CD14-positive monocyte (primary cell): ENCODE measurements at regions not wholly inside any gene's neighbourhood (a gene's known extent, or its start where the extent isn't known, plus 50 kb on each side); places are given as distances from the start of the nearest gene placed in this dataset.

Experiments used
- DNase-seq, 3 donors: peaks; one replicate each; pipeline ENCODE4 v3.0.0-alpha.2; 2011 to 2022
- H2AFZ ChIP-seq: 2 replicates; pipeline ENCODE4 v1.6.0; 2012; ENCODE audit warnings: mild to moderate bottlenecking, low read depth, low read length, inconsistent platforms; ENCODE audit not compliant: insufficient read depth, poor library complexity, severe bottlenecking
- H3K27ac ChIP-seq, 2 donors: 1 replicate in 1 of 2; 2 replicates in 1 of 2; pipeline ENCODE4 v1.5.1; 2012 to 2013; ENCODE audit warnings: low read length in 2 of 2, control low read depth in 1 of 2, inconsistent platforms in 1 of 2, low read depth in 1 of 2, mild to moderate bottlenecking in 1 of 2
- H3K27me3 ChIP-seq, 2 donors: one replicate each; pipeline versions ENCODE4 v1.6.0 to v1.6.1; 2011 to 2013; ENCODE audit warnings: low read length in 2 of 2; ENCODE audit not compliant: control insufficient read depth in 2 of 2, insufficient read depth in 2 of 2
- H3K36me3 ChIP-seq, 2 donors: replicated peaks in 1 of 2; 1 replicate in 1 of 2; 2 replicates in 1 of 2; pipeline versions ENCODE4 v1.5.1 to v1.6.1; 2012 to 2013; ENCODE audit warnings: low read length in 2 of 2, control low read depth in 1 of 2, inconsistent platforms in 1 of 2, mild to moderate bottlenecking in 1 of 2; ENCODE audit not compliant: insufficient read depth in 2 of 2, control insufficient read depth in 1 of 2
- H3K4me1 ChIP-seq, 2 donors: 1 replicate in 1 of 2; 2 replicates in 1 of 2; pipeline versions ENCODE4 v1.5.1 to v1.6.1; 2012 to 2013; ENCODE audit warnings: low read length in 2 of 2, control low read depth in 1 of 2, inconsistent platforms in 1 of 2, mild to moderate bottlenecking in 1 of 2, moderate library complexity in 1 of 2; ENCODE audit not compliant: insufficient read depth in 2 of 2, control insufficient read depth in 1 of 2
- H3K4me2 ChIP-seq: replicated peaks from 2 replicates; pipeline ENCODE3; 2012; ENCODE audit warnings: low read length, moderate library complexity, mild to moderate bottlenecking; ENCODE audit not compliant: poor library complexity, severe bottlenecking; ENCODE audit errors: extremely low read depth
- H3K4me3 ChIP-seq, 3 experiments: fragments of 200-600 bp in 1 of 3; sonication (generic) in 1 of 3; replicated peaks in 1 of 3; 1 replicate in 2 of 3; 2 replicates in 1 of 3; pipeline ENCODE4 v1.5.1; 2011 to 2013; ENCODE audit warnings: low read length in 3 of 3, mild to moderate bottlenecking in 3 of 3, control low read depth in 2 of 3, low read depth in 2 of 3, inconsistent platforms in 1 of 3, moderate library complexity in 1 of 3
- H3K79me2 ChIP-seq: 2 replicates; pipeline ENCODE4 v1.6.0; 2012; ENCODE audit warnings: mild to moderate bottlenecking, control low read depth, inconsistent platforms, low read length, moderate library complexity; ENCODE audit not compliant: insufficient read depth
- H3K9ac ChIP-seq: 2 replicates; pipeline ENCODE4 v1.6.0; 2017; ENCODE audit warnings: low read length, mild to moderate bottlenecking; ENCODE audit not compliant: insufficient read depth, poor library complexity, severe bottlenecking
- H3K9me3 ChIP-seq, 2 donors: replicated peaks in 1 of 2; 1 replicate in 1 of 2; 2 replicates in 1 of 2; pipeline versions ENCODE4 v1.5.1 to v1.6.1; 2012 to 2013; ENCODE audit warnings: low read length in 2 of 2, control low read depth in 1 of 2; ENCODE audit not compliant: control insufficient read depth in 1 of 2, insufficient read depth in 1 of 2
- H4K20me1 ChIP-seq: 2 replicates; pipeline ENCODE4 v1.6.0; 2012; ENCODE audit warnings: mild to moderate bottlenecking, low read length, control low read depth, moderate library complexity; ENCODE audit not compliant: insufficient read depth
- H3K27ac Mint-ChIP-seq, 7 donors: one replicate each; pipeline ENCODE4 v1.8.0; 2020; ENCODE audit warnings: mild to moderate bottlenecking in 7 of 7, mixed read lengths in 7 of 7, moderate library complexity in 6 of 7, inconsistent platforms in 2 of 7
- H3K27me3 Mint-ChIP-seq, 3 donors: one replicate each; pipeline ENCODE4 v1.8.0; 2021 to 2022; ENCODE audit warnings: low read depth in 3 of 3, mild to moderate bottlenecking in 3 of 3, mixed read lengths in 3 of 3, moderate library complexity in 3 of 3, inconsistent platforms in 1 of 3
- H3K36me3 Mint-ChIP-seq, 2 donors: one replicate each; pipeline ENCODE4 v1.8.0; 2020; ENCODE audit warnings: mixed read lengths in 2 of 2, inconsistent platforms in 1 of 2, mild to moderate bottlenecking in 1 of 2
- H3K4me1 Mint-ChIP-seq: one replicate; pipeline ENCODE4 v1.8.0; 2020; ENCODE audit warnings: mild to moderate bottlenecking, mixed read lengths
- H3K4me3 Mint-ChIP-seq, 2 donors: one replicate each; pipeline ENCODE4 v1.8.0; 2020; ENCODE audit warnings: mild to moderate bottlenecking in 2 of 2, mixed read lengths in 2 of 2, moderate library complexity in 1 of 2
- H3K9me3 Mint-ChIP-seq, 7 donors: one replicate each; pipeline ENCODE4 v1.8.0; 2020 to 2022; ENCODE audit warnings: mixed read lengths in 7 of 7, mild to moderate bottlenecking in 6 of 7, moderate library complexity in 6 of 7, inconsistent platforms in 2 of 7
- WGBS: methylation state at CpG from one replicate; pipeline ENCODE4 v1.1.5; 2013; ENCODE audit warnings: missing lambda C conversion rate; ENCODE audit not compliant: insufficient coverage; 5-methylcytosine and 5-hydroxymethylcytosine counted together
- intact Hi-C, 2 donors: fragments of 100-400 bp; cut with micrococcal nuclease; formaldehyde crosslinking; loops; one replicate each; pipeline versions ENCODE4 v1.15.0 to v1.15.1; 2023
- TF ChIP-seq, protein P1 (sequence below): fragments of 200-600 bp; IDR thresholded peaks from one replicate; pipeline ENCODE4 v1.8.0; 2022; ENCODE audit warnings: antibody characterized with exemption, mild to moderate bottlenecking

DNA sequence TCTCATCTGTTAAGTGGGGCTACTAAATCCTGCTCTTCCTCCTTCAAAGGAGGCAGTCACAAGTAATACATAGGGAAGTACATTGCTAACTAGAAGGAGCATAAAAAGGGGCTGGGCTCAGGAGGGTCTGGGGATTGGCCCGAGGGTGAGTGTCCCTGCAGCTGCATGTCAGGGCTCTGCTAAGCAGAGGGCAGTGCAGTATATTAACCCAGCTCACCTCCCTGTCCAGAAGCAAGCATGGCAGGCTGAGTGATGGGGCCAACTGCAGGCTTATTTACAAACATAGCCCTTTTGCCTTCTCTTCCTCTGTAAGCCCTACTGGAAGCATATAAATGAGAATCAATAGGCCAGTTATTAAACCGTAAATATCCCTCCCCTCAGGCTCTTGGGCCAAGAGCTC is 143.2 kb upstream of the PCBD1 start:
- TF ChIP-seq, protein P1, sequence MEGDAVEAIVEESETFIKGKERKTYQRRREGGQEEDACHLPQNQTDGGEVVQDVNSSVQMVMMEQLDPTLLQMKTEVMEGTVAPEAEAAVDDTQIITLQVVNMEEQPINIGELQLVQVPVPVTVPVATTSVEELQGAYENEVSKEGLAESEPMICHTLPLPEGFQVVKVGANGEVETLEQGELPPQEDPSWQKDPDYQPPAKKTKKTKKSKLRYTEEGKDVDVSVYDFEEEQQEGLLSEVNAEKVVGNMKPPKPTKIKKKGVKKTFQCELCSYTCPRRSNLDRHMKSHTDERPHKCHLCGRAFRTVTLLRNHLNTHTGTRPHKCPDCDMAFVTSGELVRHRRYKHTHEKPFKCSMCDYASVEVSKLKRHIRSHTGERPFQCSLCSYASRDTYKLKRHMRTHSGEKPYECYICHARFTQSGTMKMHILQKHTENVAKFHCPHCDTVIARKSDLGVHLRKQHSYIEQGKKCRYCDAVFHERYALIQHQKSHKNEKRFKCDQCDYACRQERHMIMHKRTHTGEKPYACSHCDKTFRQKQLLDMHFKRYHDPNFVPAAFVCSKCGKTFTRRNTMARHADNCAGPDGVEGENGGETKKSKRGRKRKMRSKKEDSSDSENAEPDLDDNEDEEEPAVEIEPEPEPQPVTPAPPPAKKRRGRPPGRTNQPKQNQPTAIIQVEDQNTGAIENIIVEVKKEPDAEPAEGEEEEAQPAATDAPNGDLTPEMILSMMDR, result no peak
- H3K9me3 Mint-ChIP-seq, result no peaks in the 10 kb centered on the region
- Histone ChIP-seq H3K4me1 (no peaks in the 10 kb centered on the region), H4K20me1 (no peaks in the 10 kb centered on the region), H3K36me3 (no peaks in the 10 kb centered on the region), H3K27me3 (no peaks in the 10 kb centered on the region), H3K4me3 (no peak overlapping the region), H3K79me2 (no peaks in the 10 kb centered on the region), H2AFZ (no peak overlapping the region), H3K9ac (no peak overlapping the region), H3K27ac (no peak overlapping the region), H3K4me2 (no peak overlapping the region), H3K9me3 (no peaks in the 10 kb centered on the region)
- WGBS, result 75% methylated on average over 2 of the region's 2 CpGs
- H3K36me3 Mint-ChIP-seq, result no peaks in the 10 kb centered on the region
- peaks cover 0 to 2% (median 0%) of the 10 kb centered on the region in 3 donors for H3K27me3 Mint-ChIP-seq
- no peak for DNase-seq
- intact Hi-C loops, result no loop called here
- H3K27ac Mint-ChIP-seq, result no peak overlapping the region
- no peaks in the 10 kb centered on the region for H3K4me1 Mint-ChIP-seq
- H3K4me3 Mint-ChIP-seq, result no peak overlapping the region

DNA sequence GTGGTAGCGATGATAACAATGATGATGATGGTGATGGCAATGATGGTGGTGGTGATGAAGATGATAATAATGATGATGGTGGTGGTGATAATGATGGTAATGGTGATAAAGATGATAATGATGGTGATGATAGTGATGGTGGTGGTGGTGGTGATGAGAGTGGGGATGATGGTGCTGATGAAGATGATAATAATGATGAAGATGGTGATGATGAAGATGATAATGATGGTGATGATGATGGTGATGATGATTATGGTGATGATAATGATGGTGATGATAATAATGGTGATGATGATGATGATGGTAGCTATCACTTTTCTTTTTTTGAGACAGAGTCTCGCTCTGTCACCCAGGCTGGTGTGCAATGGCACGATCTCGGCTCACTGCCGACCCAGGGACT is 144.5 kb upstream of the PCBD1 start:
- intact Hi-C loops, result no loop called here
- Histone ChIP-seq H3K27ac (no peak overlapping the region), H3K9ac (no peak overlapping the region), H3K36me3 (no peaks in the 10 kb centered on the region), H3K9me3 (no peaks in the 10 kb centered on the region), H2AFZ (no peak overlapping the region), H3K27me3 (no peaks in the 10 kb centered on the region), H4K20me1 (no peaks in the 10 kb centered on the region), H3K4me2 (no peak overlapping the region), H3K4me1 (no peaks in the 10 kb centered on the region), H3K79me2 (no peaks in the 10 kb centered on the region), H3K4me3 (no peak overlapping the region)
- peaks cover 0 to 3% (median 2%) of the 10 kb centered on the region in 3 donors for H3K27me3 Mint-ChIP-seq
- H3K4me1 Mint-ChIP-seq, result no peaks in the 10 kb centered on the region
- WGBS, result 94% methylated on average over 4 of the region's 5 CpGs
- TF ChIP-seq, protein P1, result no peak
- H3K27ac Mint-ChIP-seq, result no peak overlapping the region
- no peak for DNase-seq
- H3K36me3 Mint-ChIP-seq, result no peaks in the 10 kb centered on the region
- no peaks in the 10 kb centered on the region for H3K9me3 Mint-ChIP-seq
- no peak overlapping the region for H3K4me3 Mint-ChIP-seq
